GM23338 (cell line): ENCODE measurements at regions not wholly inside any gene's neighbourhood (a gene's known extent, or its start where the extent isn't known, plus 50 kb on each side); places are given as distances from the start of the nearest gene placed in this dataset.

Source experiments
- ATAC-seq: fragments of 200-7000 bp; cut with Tn5 transposase; 3 replicates; pipeline ENCODE4 v1.9.1; 2020
- DNase-seq: peaks from one replicate; pipeline ENCODE4 v3.0.0-alpha.2; 2015; ENCODE audit warnings: low spot score
- H2AFZ ChIP-seq: fragments of 200-600 bp; sonication (generic); 2 replicates; pipeline ENCODE4 v1.8.0; 2016; ENCODE audit warnings: antibody characterized with exemption, mild to moderate bottlenecking, moderate library complexity
- H3F3A ChIP-seq: fragments of 200-600 bp; sonication (generic); replicated peaks from 2 replicates; pipeline ENCODE4 v1.8.0; 2017; ENCODE audit warnings: antibody characterized with exemption, mixed run types, low read depth
- H3K27ac ChIP-seq: fragments of 200-600 bp; sonication (generic); 2 replicates; pipeline ENCODE4 v1.6.1; 2016; ENCODE audit warnings: low read depth
- H3K27me3 ChIP-seq: fragments of 200-600 bp; sonication (generic); 2 replicates; pipeline ENCODE4 v1.8.0; 2016; ENCODE audit warnings: mild to moderate bottlenecking, mixed run types, moderate library complexity; ENCODE audit not compliant: insufficient read depth
- H3K36me3 ChIP-seq: fragments of 200-600 bp; sonication (generic); 2 replicates; pipeline ENCODE4 v1.8.0; 2016; ENCODE audit warnings: mild to moderate bottlenecking; ENCODE audit not compliant: insufficient read depth
- H3K4me1 ChIP-seq: fragments of 200-600 bp; sonication (generic); 2 replicates; pipeline ENCODE4 v1.8.0; 2016; ENCODE audit warnings: mild to moderate bottlenecking, moderate library complexity; ENCODE audit not compliant: insufficient read depth
- H3K4me2 ChIP-seq: fragments of 200-600 bp; sonication (generic); 2 replicates; pipeline ENCODE4 v1.7.1; 2017; ENCODE audit warnings: mixed run types
- H3K4me3 ChIP-seq: fragments of 200-600 bp; sonication (generic); 2 replicates; pipeline ENCODE4 v1.6.1; 2016; ENCODE audit warnings: mixed run types
- H3K79me2 ChIP-seq: fragments of 200-600 bp; sonication (generic); replicated peaks from 2 replicates; pipeline ENCODE4 v1.8.0; 2017; ENCODE audit warnings: mild to moderate bottlenecking; ENCODE audit not compliant: insufficient read depth
- H3K9me2 ChIP-seq: fragments of 200-600 bp; sonication (generic); 2 replicates; pipeline ENCODE4 v1.8.0; 2017; ENCODE audit not compliant: insufficient read depth
- H4K20me1 ChIP-seq: fragments of 200-600 bp; sonication (generic); replicated peaks from 2 replicates; pipeline ENCODE4 v1.8.0; 2017; ENCODE audit warnings: mild to moderate bottlenecking; ENCODE audit not compliant: insufficient read depth
- H3K27ac Mint-ChIP-seq: 2 replicates; pipeline ENCODE4 v1.8.0; 2020; ENCODE audit warnings: inconsistent platforms, mild to moderate bottlenecking, moderate library complexity, mixed read lengths
- H3K27me3 Mint-ChIP-seq: 3 replicates; pipeline ENCODE4 v1.8.0; 2022; ENCODE audit warnings: low read depth, mild to moderate bottlenecking, moderate library complexity, mixed read lengths, inconsistent platforms; ENCODE audit not compliant: insufficient read depth, poor library complexity
- H3K36me3 Mint-ChIP-seq: 3 replicates; pipeline ENCODE4 v1.8.0; 2021; ENCODE audit warnings: low read depth, mild to moderate bottlenecking, inconsistent platforms, moderate library complexity, mixed read lengths
- H3K4me1 Mint-ChIP-seq: 3 replicates; pipeline ENCODE4 v1.8.0; 2020; ENCODE audit warnings: mild to moderate bottlenecking, inconsistent platforms, mixed read lengths
- H3K4me3 Mint-ChIP-seq: 3 replicates; pipeline ENCODE4 v1.8.0; 2021; ENCODE audit warnings: moderate library complexity, mild to moderate bottlenecking, inconsistent platforms, mixed read lengths
- H3K9me3 Mint-ChIP-seq: 3 replicates; pipeline ENCODE4 v1.8.0; 2020; ENCODE audit warnings: moderate library complexity, mild to moderate bottlenecking, inconsistent platforms, mixed read lengths
- CREB1 ChIP-seq: fragments of 250-450 bp; sonication (Bioruptor Pico); IDR thresholded peaks from 2 replicates; pipeline ENCODE4 v1.5.0; 2020; ENCODE audit warnings: low read depth, mild to moderate bottlenecking, moderate library complexity
- CTCF ChIP-seq, 2 experiments: fragments of 200-600 bp in 1 of 2; sonication (generic) in 1 of 2; conservative IDR thresholded peaks; 2 replicates each; pipeline versions ENCODE4 v1.5.1 to v1.6.1; 2016 to 2017; ENCODE audit warnings: antibody characterized with exemption in 2 of 2, low read depth in 2 of 2, mild to moderate bottlenecking in 2 of 2, moderate library complexity in 1 of 2
- ETS1 ChIP-seq: IDR thresholded peaks from 2 replicates; pipeline ENCODE4 v1.6.1; 2016; ENCODE audit warnings: antibody characterized with exemption
- EZH2 ChIP-seq: fragments of 200-600 bp; sonication (generic); IDR thresholded peaks from one replicate; pipeline ENCODE4 v1.8.0; 2017; ENCODE audit warnings: antibody characterized with exemption, mild to moderate bottlenecking, low read depth; ENCODE audit not compliant: unreplicated experiment
- EZH2phosphoT487 ChIP-seq: fragments of 200-600 bp; sonication (generic); IDR thresholded peaks from one replicate; pipeline ENCODE4 v1.8.1; 2018; ENCODE audit warnings: antibody characterized with exemption; ENCODE audit not compliant: unreplicated experiment
- JUNB ChIP-seq: IDR thresholded peaks from one replicate; pipeline ENCODE4 v1.6.1; 2016; ENCODE audit warnings: antibody characterized with exemption; ENCODE audit not compliant: unreplicated experiment
- NANOG ChIP-seq: IDR thresholded peaks from 2 replicates; pipeline ENCODE4 v1.6.1; 2016; ENCODE audit warnings: antibody characterized with exemption, borderline replicate concordance
- POLR2AphosphoS5 ChIP-seq: IDR thresholded peaks from 2 replicates; pipeline ENCODE4 v1.6.1; 2016; ENCODE audit warnings: antibody characterized with exemption, low read depth
- REST ChIP-seq: IDR thresholded peaks from one replicate; pipeline ENCODE4 v1.6.1; 2018; ENCODE audit warnings: antibody characterized with exemption; ENCODE audit not compliant: unreplicated experiment
- STAT1 ChIP-seq: IDR thresholded peaks from one replicate; pipeline ENCODE4 v1.6.1; 2016; ENCODE audit warnings: antibody characterized with exemption; ENCODE audit not compliant: unreplicated experiment
- ZNF114 ChIP-seq: fragments of 250-450 bp; sonication (Bioruptor Pico); IDR thresholded peaks from 2 replicates; pipeline ENCODE4 v1.5.0; 2020; ENCODE audit warnings: mild to moderate bottlenecking, moderate library complexity
- ZNF331 ChIP-seq: fragments of 250-450 bp; sonication (Bioruptor Pico); IDR thresholded peaks from 2 replicates; pipeline ENCODE4 v1.5.0; 2020; ENCODE audit warnings: low read depth, mild to moderate bottlenecking, moderate library complexity
- ZNF462 ChIP-seq: fragments of 250-450 bp; sonication (Bioruptor Pico); IDR thresholded peaks from 2 replicates; pipeline ENCODE4 v1.5.0; 2020; ENCODE audit warnings: mild to moderate bottlenecking, moderate library complexity

- no peak for TF ChIP-seq REST
- TF ChIP-seq EZH2phosphoT487: no peak
- TF ChIP-seq ZNF462 (CRISPR knock-in tag): no peak
- TF ChIP-seq ZNF114 (CRISPR knock-in tag): no peak
- TF ChIP-seq ZNF331 (CRISPR knock-in tag): no peak
- TF ChIP-seq EZH2: no peak
- TF ChIP-seq CREB1: no peak
- TF ChIP-seq CTCF (conservative IDR thresholded peaks at IDR 0.05; ENCODE audit: low read depth in 2 of 2): no peak
- TF ChIP-seq STAT1: no peak
- no peak for TF ChIP-seq POLR2AphosphoS5
- TF ChIP-seq JUNB: no peak
- TF ChIP-seq NANOG: no peak
- TF ChIP-seq ETS1: no peak
- Histone ChIP-seq H3K79me2 (no peaks in the 10 kb centered on the region), H3K4me1 (no peaks in the 10 kb centered on the region), H3K9me2 (no peaks in the 10 kb centered on the region), H3K27me3 (no peaks in the 10 kb centered on the region), H3K4me3 (no peak overlapping the region), H4K20me1 (no peaks in the 10 kb centered on the region), H3K27ac (no peak overlapping the region), H3F3A (no peaks in the 10 kb centered on the region), H3K36me3 (no peaks in the 10 kb centered on the region), H3K4me2 (no peak overlapping the region), H2AFZ (peak overlapping the region; percentile 21; the same call in 1 of the 2 replicates)
- Mint-ChIP-seq H3K9me3 (no peaks in the 10 kb centered on the region; the same call in 2 of the 3 replicates), H3K4me3 (no peak overlapping the region), H3K36me3 (no peaks in the 10 kb centered on the region; the same call in 2 of the 3 replicates), H3K27me3 (no peaks in the 10 kb centered on the region), H3K27ac (no peak overlapping the region), H3K4me1 (peaks cover 3% of the 10 kb centered on the region; the same call in 1 of the 3 replicates)
- no peak for ATAC-seq
- no peak for DNase-seq
Measured at GRCh38 chr16:17724242-17724898, 253.6 kb upstream of the XYLT1 start.
